ENCODE measurements at regions not wholly inside any gene's neighbourhood (a gene's known extent, or its start where the extent isn't known, plus 50 kb on each side); places are given as distances from the start of the nearest gene placed in this dataset.

DNA sequence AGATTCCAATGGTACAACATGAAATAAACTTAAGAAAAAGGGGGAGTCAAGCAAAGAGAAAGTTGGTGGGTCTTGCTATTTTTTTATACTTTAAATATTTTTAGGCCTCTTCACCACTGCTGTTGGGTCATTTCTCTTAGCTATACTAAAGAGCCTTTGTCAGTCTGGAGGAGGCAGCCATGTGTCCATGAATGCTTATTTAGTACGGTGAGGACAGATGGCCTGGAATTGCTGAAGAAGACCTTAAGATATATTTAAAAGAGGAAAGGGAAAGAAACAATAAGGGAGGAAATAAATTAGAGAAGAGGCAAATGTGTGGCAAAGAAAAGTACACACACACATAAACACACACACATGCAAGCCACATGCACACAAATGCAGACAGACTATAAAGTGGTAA lies 560.5 kb upstream of the MEF2C start:
- no peak overlapping the region for H3K4me3 ChIP-seq (ENCODE audit: low read length)

DNA sequence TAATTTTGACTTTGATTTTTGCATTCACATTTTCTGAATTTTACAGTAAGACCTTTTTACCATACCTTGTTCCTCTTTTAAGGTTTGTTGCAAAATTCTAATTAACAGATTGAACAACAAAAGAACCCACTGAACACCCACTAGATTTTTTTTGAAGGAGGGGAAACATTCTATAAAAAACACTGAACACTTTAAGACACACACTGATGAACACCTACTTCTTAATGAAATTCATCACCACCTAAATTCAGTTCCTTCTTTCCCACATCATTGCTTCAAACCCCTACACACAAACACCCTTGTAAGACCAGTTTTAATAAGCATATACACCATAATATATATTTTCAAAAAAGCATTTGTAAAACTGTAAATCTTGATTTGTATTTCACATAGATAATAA lies 559.0 kb upstream of the MEF2C start:
- no peak overlapping the region for H3K4me3 ChIP-seq (ENCODE audit: low read length)
- TF ChIP-seq, protein P1, sequence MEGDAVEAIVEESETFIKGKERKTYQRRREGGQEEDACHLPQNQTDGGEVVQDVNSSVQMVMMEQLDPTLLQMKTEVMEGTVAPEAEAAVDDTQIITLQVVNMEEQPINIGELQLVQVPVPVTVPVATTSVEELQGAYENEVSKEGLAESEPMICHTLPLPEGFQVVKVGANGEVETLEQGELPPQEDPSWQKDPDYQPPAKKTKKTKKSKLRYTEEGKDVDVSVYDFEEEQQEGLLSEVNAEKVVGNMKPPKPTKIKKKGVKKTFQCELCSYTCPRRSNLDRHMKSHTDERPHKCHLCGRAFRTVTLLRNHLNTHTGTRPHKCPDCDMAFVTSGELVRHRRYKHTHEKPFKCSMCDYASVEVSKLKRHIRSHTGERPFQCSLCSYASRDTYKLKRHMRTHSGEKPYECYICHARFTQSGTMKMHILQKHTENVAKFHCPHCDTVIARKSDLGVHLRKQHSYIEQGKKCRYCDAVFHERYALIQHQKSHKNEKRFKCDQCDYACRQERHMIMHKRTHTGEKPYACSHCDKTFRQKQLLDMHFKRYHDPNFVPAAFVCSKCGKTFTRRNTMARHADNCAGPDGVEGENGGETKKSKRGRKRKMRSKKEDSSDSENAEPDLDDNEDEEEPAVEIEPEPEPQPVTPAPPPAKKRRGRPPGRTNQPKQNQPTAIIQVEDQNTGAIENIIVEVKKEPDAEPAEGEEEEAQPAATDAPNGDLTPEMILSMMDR (IDR thresholded peaks at IDR 0.05; ENCODE audit: insufficient read depth, low read depth, low read length, missing control alignments): no peak

More for the DNA sequence above, 560.5 kb upstream of the MEF2C start:
- DNase-seq (ENCODE audit: low read depth): no peak
- TF ChIP-seq, protein P1 (IDR thresholded peaks at IDR 0.05; ENCODE audit: insufficient read depth, low read depth, low read length, missing control alignments): no peak

DNA sequence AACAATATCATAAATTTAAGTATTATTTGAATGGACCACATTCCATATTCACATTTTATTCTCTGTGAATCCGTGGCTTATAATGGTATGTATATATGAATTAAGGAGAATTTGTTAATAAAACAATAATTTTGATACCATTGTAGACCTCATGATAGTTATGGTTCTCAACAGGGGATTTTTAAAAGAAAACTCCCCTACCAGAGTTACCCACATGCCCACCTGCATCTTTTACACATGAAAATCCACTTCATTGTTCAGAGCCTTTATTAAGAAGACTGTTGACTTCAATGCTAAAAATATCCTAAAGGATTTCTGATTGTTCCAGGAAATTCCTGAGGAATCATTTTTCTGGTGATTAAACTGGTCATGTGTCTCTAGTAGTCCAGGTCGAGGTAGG lies 557.7 kb upstream of the MEF2C start:
- DNase-seq (ENCODE audit: low read depth): no peak
- TF ChIP-seq, protein P1 (IDR thresholded peaks at IDR 0.05; ENCODE audit: insufficient read depth, low read depth, low read length, missing control alignments): no peak
- H3K4me3 ChIP-seq (ENCODE audit: low read length): no peak overlapping the region

More for the DNA sequence above, 559.0 kb upstream of the MEF2C start:
- DNase-seq (ENCODE audit: low read depth): no peak

DNA sequence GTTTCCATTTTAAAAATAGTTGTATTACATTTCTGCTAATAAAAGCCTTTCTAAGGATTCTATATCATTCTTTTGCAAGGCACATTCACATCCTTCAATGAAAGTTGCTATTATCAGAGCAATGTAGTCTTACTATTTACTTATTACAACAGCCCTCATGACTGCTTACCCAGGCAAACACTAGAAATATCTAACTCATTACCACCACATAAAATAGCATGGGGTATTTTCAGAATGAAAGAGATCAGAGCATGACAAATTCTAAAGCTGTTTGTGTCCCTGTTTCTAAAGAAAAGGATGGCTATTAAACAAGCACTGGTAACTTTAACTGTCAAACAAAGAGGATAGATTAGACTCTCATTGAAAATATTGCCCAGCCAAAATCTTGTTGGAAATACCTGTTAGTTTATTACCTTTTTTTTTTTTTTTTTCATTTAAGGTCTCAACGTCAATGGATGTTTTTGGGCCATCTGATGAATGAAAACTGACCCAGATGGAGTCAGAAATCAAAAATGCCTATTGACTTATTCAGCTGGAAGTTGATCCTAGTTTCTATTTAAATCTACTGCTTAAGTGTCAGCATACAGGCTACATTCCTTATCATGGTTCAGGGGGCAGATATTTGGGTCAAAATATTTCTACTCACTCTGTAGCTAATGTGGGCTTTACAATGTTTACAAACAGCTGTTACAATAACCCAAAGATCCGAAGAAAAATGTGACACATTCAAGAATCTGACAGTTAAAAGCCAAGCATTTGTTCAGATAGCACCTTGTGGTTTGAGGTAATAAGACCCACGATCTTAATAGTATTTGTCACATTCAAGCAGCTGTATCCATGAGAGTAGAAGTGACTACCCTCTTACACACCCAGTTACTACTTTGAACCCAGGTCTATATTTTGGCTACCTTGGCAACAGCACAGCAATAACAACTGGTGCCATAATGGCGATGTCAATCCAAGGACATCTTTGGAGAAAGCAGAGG lies 554.8 kb upstream of the MEF2C start:
- no peak overlapping the region for H3K4me3 ChIP-seq (ENCODE audit: low read length)
- DNase-seq (ENCODE audit: low read depth): no peak
- TF ChIP-seq, protein P1 (IDR thresholded peaks at IDR 0.05; ENCODE audit: insufficient read depth, low read depth, low read length, missing control alignments): no peak

DNA sequence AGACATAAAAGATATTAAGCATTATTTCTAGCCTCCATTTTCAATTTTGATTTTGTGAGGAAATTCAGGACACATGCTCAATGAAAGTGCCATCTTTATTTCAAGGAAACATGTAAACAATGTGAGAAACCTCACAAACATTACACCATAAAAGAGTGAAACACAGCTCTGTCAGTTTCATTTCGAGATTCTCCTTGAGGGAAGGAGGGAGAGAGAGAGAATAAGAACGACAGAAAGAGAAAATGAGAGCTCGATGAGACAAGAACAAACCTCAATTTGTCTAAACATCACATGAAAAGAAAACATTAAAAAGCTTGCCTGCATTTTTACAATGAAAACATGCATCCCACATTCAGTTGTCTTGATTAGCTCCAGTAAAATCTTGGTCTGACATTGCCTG lies 553.5 kb upstream of the MEF2C start:
- no peak for DNase-seq (ENCODE audit: low read depth)
- TF ChIP-seq, protein P1 (IDR thresholded peaks at IDR 0.05; ENCODE audit: insufficient read depth, low read depth, low read length, missing control alignments): no peak
- H3K4me3 ChIP-seq (ENCODE audit: low read length): no peak overlapping the region

DNA sequence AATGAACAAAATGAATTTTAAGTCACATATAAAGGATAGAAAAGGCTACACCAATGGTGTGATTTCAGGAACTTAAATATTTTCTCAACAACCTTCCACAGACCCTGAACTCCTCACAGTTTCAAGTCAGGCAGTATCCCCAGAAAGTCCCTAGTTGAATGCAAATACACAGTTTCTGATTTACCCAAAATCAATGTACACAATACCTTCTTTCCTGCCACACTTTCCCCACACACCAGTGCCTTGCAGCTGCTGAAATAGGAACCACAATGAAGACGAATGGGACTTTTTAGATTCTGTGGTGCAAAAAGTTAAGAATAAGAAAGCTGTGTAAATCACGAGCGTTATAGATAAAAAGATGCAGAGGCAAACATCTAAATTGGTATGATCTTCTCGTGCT lies 552.4 kb upstream of the MEF2C start:
- H3K4me3 ChIP-seq (ENCODE audit: low read length): no peak overlapping the region
- no peak for DNase-seq (ENCODE audit: low read depth)
- TF ChIP-seq, protein P1 (IDR thresholded peaks at IDR 0.05; ENCODE audit: insufficient read depth, low read depth, low read length, missing control alignments): no peak
